ENCODE measurements at regions not wholly inside any gene's neighbourhood (a gene's known extent, or its start where the extent isn't known, plus 50 kb on each side); places are given as distances from the start of the nearest gene placed in this dataset.

- no peak for FAIRE-seq
Measured at GRCh38 chr2:65666156-65666725, 233.8 kb upstream of the SPRED2 start.

GRCh38 chr2:65664931-65665330 is 232.5 kb upstream of the SPRED2 start:
- no peak for FAIRE-seq

- no peak for FAIRE-seq
Measured at GRCh38 chr2:65663831-65664407, 231.5 kb upstream of the SPRED2 start.

- FAIRE-seq = no peak
Measured at GRCh38 chr2:65662654-65663432, 230.4 kb upstream of the SPRED2 start.

GRCh38 chr2:65661980-65662653 is 229.7 kb upstream of the SPRED2 start:
- FAIRE-seq = no peak

- FAIRE-seq = no peak
Measured at GRCh38 chr2:65660340-65660739, 227.9 kb upstream of the SPRED2 start.

GRCh38 chr2:65658881-65659280 is 226.5 kb upstream of the SPRED2 start:
- no peak for FAIRE-seq

- no peak for FAIRE-seq
Measured at GRCh38 chr2:65658266-65658665, 225.9 kb upstream of the SPRED2 start.

GRCh38 chr2:65656160-65656718 is 223.8 kb upstream of the SPRED2 start:
- no peak for FAIRE-seq

- no peak for FAIRE-seq
Measured at GRCh38 chr2:65655000-65655399, 222.6 kb upstream of the SPRED2 start.

- FAIRE-seq = no peak
Measured at GRCh38 chr2:65654496-65654895, 222.1 kb upstream of the SPRED2 start.

GRCh38 chr2:65652066-65652465 is 219.7 kb upstream of the SPRED2 start:
- FAIRE-seq = no peak

GRCh38 chr2:65649811-65650589 is 217.6 kb upstream of the SPRED2 start:
- FAIRE-seq = no peak

GRCh38 chr2:65647249-65647842 is 214.9 kb upstream of the SPRED2 start:
- FAIRE-seq = no peak

GRCh38 chr2:65640793-65641103 is 208.3 kb upstream of the SPRED2 start:
- no peak for FAIRE-seq

- FAIRE-seq = no peak
Measured at GRCh38 chr2:65639156-65639864, 206.9 kb upstream of the SPRED2 start.

GRCh38 chr2:65638443-65638842 is 206.0 kb upstream of the SPRED2 start:
- no peak for FAIRE-seq

GRCh38 chr2:65636813-65637483 is 204.5 kb upstream of the SPRED2 start:
- no peak for FAIRE-seq

- FAIRE-seq = no peak
Measured at GRCh38 chr2:65636024-65636423, 203.6 kb upstream of the SPRED2 start.

GRCh38 chr2:65634304-65634703 is 201.9 kb upstream of the SPRED2 start:
- FAIRE-seq = no peak

- FAIRE-seq = no peak
Measured at GRCh38 chr2:65630643-65631042, 198.2 kb upstream of the SPRED2 start.

Data from A204.1 (cell line).